ENCODE measurements at regions not wholly inside any gene's neighbourhood (a gene's known extent, or its start where the extent isn't known, plus 50 kb on each side); places are given as distances from the start of the nearest gene placed in this dataset.

- peaks cover 2% of the 10 kb centered on the region; the same call in 1 of the 2 replicates for H3K4me1 ChIP-seq (ENCODE audit: insufficient read depth, low read length)
- H3K36me3 ChIP-seq (ENCODE audit: insufficient read depth, low read length), result no peaks in the 10 kb centered on the region
- no peak overlapping the region for H3K9ac ChIP-seq (ENCODE audit: low read depth, low read length)
- no peak overlapping the region for H3K4me3 ChIP-seq (ENCODE audit: low read length)
- no peaks in the 10 kb centered on the region for H3K27me3 ChIP-seq (ENCODE audit: insufficient read depth, low read length)
- WGBS, result 98% methylated on average over 4 of the region's 4 CpGs
- H3K27ac ChIP-seq (ENCODE audit: low read depth, low read length), result no peak overlapping the region
- H3K9me3 ChIP-seq (ENCODE audit: insufficient read depth, low read depth, low read length), result no peaks in the 10 kb centered on the region
Measured at GRCh38 chr12:4210183-4210582, 63.4 kb upstream of the CCND2 start.

- H3K27ac ChIP-seq (ENCODE audit: low read depth, low read length), result no peak overlapping the region
- no peak overlapping the region for H3K9ac ChIP-seq (ENCODE audit: low read depth, low read length)
- H3K4me1 ChIP-seq (ENCODE audit: insufficient read depth, low read length), result peaks cover 27% of the 10 kb centered on the region; the same call in 1 of the 2 replicates
- WGBS, result 92% methylated on average over 8 of the region's 9 CpGs
- H3K36me3 ChIP-seq (ENCODE audit: insufficient read depth, low read length), result no peaks in the 10 kb centered on the region
- H3K9me3 ChIP-seq (ENCODE audit: insufficient read depth, low read depth, low read length), result no peaks in the 10 kb centered on the region
- H3K4me3 ChIP-seq (ENCODE audit: low read length), result no peak overlapping the region
- H3K27me3 ChIP-seq (ENCODE audit: insufficient read depth, low read length), result no peaks in the 10 kb centered on the region
Measured at GRCh38 chr12:4206470-4206869, 67.1 kb upstream of the CCND2 start.

GRCh38 chr12:4203772-4204376 lies 69.7 kb upstream of the CCND2 start:
- Histone ChIP-seq H3K27me3 (ENCODE audit: insufficient read depth, low read length) (no peaks in the 10 kb centered on the region), H3K9me3 (ENCODE audit: insufficient read depth, low read depth, low read length) (no peaks in the 10 kb centered on the region), H3K4me3 (ENCODE audit: low read length) (peak overlapping the region; percentile 29; the same call in 1 of the 2 replicates), H3K36me3 (ENCODE audit: insufficient read depth, low read length) (no peaks in the 10 kb centered on the region), H3K27ac (ENCODE audit: low read depth, low read length) (peak overlapping the region; percentile 85; the same call in 1 of the 2 replicates), H3K4me1 (ENCODE audit: insufficient read depth, low read length) (peaks cover 27% of the 10 kb centered on the region; the same call in 1 of the 2 replicates), H3K9ac (ENCODE audit: low read depth, low read length) (no peak overlapping the region)
- WGBS, result 29% methylated on average over 3 of the region's 3 CpGs

- H3K27ac ChIP-seq (ENCODE audit: low read depth, low read length), result no peak overlapping the region
- no peaks in the 10 kb centered on the region for H3K27me3 ChIP-seq (ENCODE audit: insufficient read depth, low read length)
- H3K9me3 ChIP-seq (ENCODE audit: insufficient read depth, low read depth, low read length), result no peaks in the 10 kb centered on the region
- H3K9ac ChIP-seq (ENCODE audit: low read depth, low read length), result no peak overlapping the region
- no peaks in the 10 kb centered on the region for H3K36me3 ChIP-seq (ENCODE audit: insufficient read depth, low read length)
- no peak overlapping the region for H3K4me3 ChIP-seq (ENCODE audit: low read length)
- 89% methylated on average over 5 of the region's 5 CpGs for WGBS
- peaks cover 27% of the 10 kb centered on the region; the same call in 1 of the 2 replicates for H3K4me1 ChIP-seq (ENCODE audit: insufficient read depth, low read length)
Measured at GRCh38 chr12:4202918-4203317, 70.6 kb upstream of the CCND2 start.

GRCh38 chr12:4202487-4202886 lies 71.1 kb upstream of the CCND2 start:
- no peaks in the 10 kb centered on the region for H3K27me3 ChIP-seq (ENCODE audit: insufficient read depth, low read length)
- H3K4me3 ChIP-seq (ENCODE audit: low read length), result no peak overlapping the region
- H3K4me1 ChIP-seq (ENCODE audit: insufficient read depth, low read length), result peaks cover 27% of the 10 kb centered on the region; the same call in 1 of the 2 replicates
- H3K27ac ChIP-seq (ENCODE audit: low read depth, low read length), result no peak overlapping the region
- no peak overlapping the region for H3K9ac ChIP-seq (ENCODE audit: low read depth, low read length)
- H3K36me3 ChIP-seq (ENCODE audit: insufficient read depth, low read length), result no peaks in the 10 kb centered on the region
- H3K9me3 ChIP-seq (ENCODE audit: insufficient read depth, low read depth, low read length), result no peaks in the 10 kb centered on the region
- WGBS, result 78% methylated on average over 7 of the region's 7 CpGs

GRCh38 chr12:4201333-4202100 lies 72.0 kb upstream of the CCND2 start:
- no peak overlapping the region for H3K4me3 ChIP-seq (ENCODE audit: low read length)
- H3K9ac ChIP-seq (ENCODE audit: low read depth, low read length), result no peak overlapping the region
- no peaks in the 10 kb centered on the region for H3K9me3 ChIP-seq (ENCODE audit: insufficient read depth, low read depth, low read length)
- H3K4me1 ChIP-seq (ENCODE audit: insufficient read depth, low read length), result peaks cover 27% of the 10 kb centered on the region; the same call in 1 of the 2 replicates
- no peak overlapping the region for H3K27ac ChIP-seq (ENCODE audit: low read depth, low read length)
- H3K27me3 ChIP-seq (ENCODE audit: insufficient read depth, low read length), result no peaks in the 10 kb centered on the region
- H3K36me3 ChIP-seq (ENCODE audit: insufficient read depth, low read length), result no peaks in the 10 kb centered on the region
- WGBS, result 90% methylated on average over 12 of the region's 13 CpGs

- no peaks in the 10 kb centered on the region for H3K9me3 ChIP-seq (ENCODE audit: insufficient read depth, low read depth, low read length)
- no peaks in the 10 kb centered on the region for H3K27me3 ChIP-seq (ENCODE audit: insufficient read depth, low read length)
- H3K27ac ChIP-seq (ENCODE audit: low read depth, low read length), result no peak overlapping the region
- no peak overlapping the region for H3K9ac ChIP-seq (ENCODE audit: low read depth, low read length)
- peaks cover 9% of the 10 kb centered on the region; the same call in 1 of the 2 replicates for H3K4me1 ChIP-seq (ENCODE audit: insufficient read depth, low read length)
- H3K36me3 ChIP-seq (ENCODE audit: insufficient read depth, low read length), result no peaks in the 10 kb centered on the region
- 90% methylated on average over 11 of the region's 11 CpGs for WGBS
- no peak overlapping the region for H3K4me3 ChIP-seq (ENCODE audit: low read length)
Measured at GRCh38 chr12:4197922-4198763, 75.4 kb upstream of the CCND2 start.

- peaks cover 3% of the 10 kb centered on the region; the same call in 1 of the 2 replicates for H3K4me1 ChIP-seq (ENCODE audit: insufficient read depth, low read length)
- 90% methylated on average over 8 of the region's 8 CpGs for WGBS
- H3K27ac ChIP-seq (ENCODE audit: low read depth, low read length), result no peak overlapping the region
- no peak overlapping the region for H3K4me3 ChIP-seq (ENCODE audit: low read length)
- no peak overlapping the region for H3K9ac ChIP-seq (ENCODE audit: low read depth, low read length)
- H3K27me3 ChIP-seq (ENCODE audit: insufficient read depth, low read length), result no peaks in the 10 kb centered on the region
- H3K36me3 ChIP-seq (ENCODE audit: insufficient read depth, low read length), result no peaks in the 10 kb centered on the region
- no peaks in the 10 kb centered on the region for H3K9me3 ChIP-seq (ENCODE audit: insufficient read depth, low read depth, low read length)
Measured at GRCh38 chr12:4196805-4197420, 76.6 kb upstream of the CCND2 start.

- WGBS, result 94% methylated on average over 10 of the region's 10 CpGs
- H3K36me3 ChIP-seq (ENCODE audit: insufficient read depth, low read length), result no peaks in the 10 kb centered on the region
- H3K27me3 ChIP-seq (ENCODE audit: insufficient read depth, low read length), result no peaks in the 10 kb centered on the region
- no peaks in the 10 kb centered on the region for H3K9me3 ChIP-seq (ENCODE audit: insufficient read depth, low read depth, low read length)
- no peaks in the 10 kb centered on the region; the same call in 1 of the 2 replicates for H3K4me1 ChIP-seq (ENCODE audit: insufficient read depth, low read length)
- H3K27ac ChIP-seq (ENCODE audit: low read depth, low read length), result no peak overlapping the region
- no peak overlapping the region for H3K9ac ChIP-seq (ENCODE audit: low read depth, low read length)
- no peak overlapping the region for H3K4me3 ChIP-seq (ENCODE audit: low read length)
Measured at GRCh38 chr12:4194668-4195067, 78.9 kb upstream of the CCND2 start.

GRCh38 chr12:4193821-4194220 lies 79.7 kb upstream of the CCND2 start:
- H3K4me3 ChIP-seq (ENCODE audit: low read length), result no peak overlapping the region
- WGBS, result 53% methylated on average over 7 of the region's 8 CpGs
- H3K4me1 ChIP-seq (ENCODE audit: insufficient read depth, low read length), result no peaks in the 10 kb centered on the region; the same call in 1 of the 2 replicates
- no peak overlapping the region for H3K27ac ChIP-seq (ENCODE audit: low read depth, low read length)
- no peaks in the 10 kb centered on the region for H3K9me3 ChIP-seq (ENCODE audit: insufficient read depth, low read depth, low read length)
- H3K9ac ChIP-seq (ENCODE audit: low read depth, low read length), result no peak overlapping the region
- no peaks in the 10 kb centered on the region for H3K27me3 ChIP-seq (ENCODE audit: insufficient read depth, low read length)
- no peaks in the 10 kb centered on the region for H3K36me3 ChIP-seq (ENCODE audit: insufficient read depth, low read length)
